Activated CD4-positive, alpha-beta T cell treated with anti-CD3 and anti-CD28 coated beads, Interleukin-2, amount 10 ng/mL, durations not matched to agents 24 days and 14 days (primary cell): ENCODE measurements at regions not wholly inside any gene's neighbourhood (a gene's known extent, or its start where the extent isn't known, plus 50 kb on each side); places are given as distances from the start of the nearest gene placed in this dataset.

Source experiments
- DNase-seq: peaks from one replicate; pipeline ENCODE4 v3.0.0; 2022
- H3K27ac Mint-ChIP-seq: one replicate; pipeline ENCODE4 v1.8.0; 2022; ENCODE audit warnings: mild to moderate bottlenecking, mixed read lengths
- H3K27me3 Mint-ChIP-seq: one replicate; pipeline ENCODE4 v1.8.0; 2022; ENCODE audit warnings: mixed read lengths
- H3K36me3 Mint-ChIP-seq: one replicate; pipeline ENCODE4 v1.8.0; 2022; ENCODE audit warnings: low read depth, mild to moderate bottlenecking, mixed read lengths
- H3K4me1 Mint-ChIP-seq: one replicate; pipeline ENCODE4 v1.8.0; 2021; ENCODE audit warnings: mixed read lengths
- H3K4me3 Mint-ChIP-seq: one replicate; pipeline ENCODE4 v1.8.0; 2022; ENCODE audit warnings: mild to moderate bottlenecking, moderate library complexity, mixed read lengths
- H3K9me3 Mint-ChIP-seq: one replicate; pipeline ENCODE4 v1.8.0; 2021; ENCODE audit warnings: mixed read lengths
- intact Hi-C: fragments of 100-400 bp; cut with micrococcal nuclease; formaldehyde crosslinking; loops from one replicate; pipeline ENCODE4 v1.15.1; 2023

- DNase-seq, result no peak
- H3K4me3 Mint-ChIP-seq, result no peak overlapping the region
- H3K4me1 Mint-ChIP-seq, result no peaks in the 10 kb centered on the region
- no peaks in the 10 kb centered on the region for H3K36me3 Mint-ChIP-seq
- H3K27me3 Mint-ChIP-seq, result no peaks in the 10 kb centered on the region
- H3K27ac Mint-ChIP-seq, result no peak overlapping the region
- H3K9me3 Mint-ChIP-seq, result no peaks in the 10 kb centered on the region
- intact Hi-C loops, result no loop called here
These were observed 437.5 kb downstream of the INSC start for GRCh38 chr11:15551901-15552851.

GRCh38 chr11:15555161-15555560, 440.4 kb downstream of the INSC start:
- intact Hi-C loops, result no loop called here
- Mint-ChIP-seq H3K27me3 (no peaks in the 10 kb centered on the region), H3K36me3 (no peaks in the 10 kb centered on the region), H3K9me3 (no peaks in the 10 kb centered on the region), H3K4me1 (no peaks in the 10 kb centered on the region), H3K4me3 (no peak overlapping the region), H3K27ac (no peak overlapping the region)
- no peak for DNase-seq

- H3K27me3 Mint-ChIP-seq, result no peaks in the 10 kb centered on the region
- intact Hi-C loops, result no loop called here
- no peak for DNase-seq
- H3K9me3 Mint-ChIP-seq, result no peaks in the 10 kb centered on the region
- no peak overlapping the region for H3K27ac Mint-ChIP-seq
- no peaks in the 10 kb centered on the region for H3K4me1 Mint-ChIP-seq
- H3K4me3 Mint-ChIP-seq, result no peak overlapping the region
- no peaks in the 10 kb centered on the region for H3K36me3 Mint-ChIP-seq
These were observed 442.9 kb downstream of the INSC start for GRCh38 chr11:15557457-15558230.

DNA sequence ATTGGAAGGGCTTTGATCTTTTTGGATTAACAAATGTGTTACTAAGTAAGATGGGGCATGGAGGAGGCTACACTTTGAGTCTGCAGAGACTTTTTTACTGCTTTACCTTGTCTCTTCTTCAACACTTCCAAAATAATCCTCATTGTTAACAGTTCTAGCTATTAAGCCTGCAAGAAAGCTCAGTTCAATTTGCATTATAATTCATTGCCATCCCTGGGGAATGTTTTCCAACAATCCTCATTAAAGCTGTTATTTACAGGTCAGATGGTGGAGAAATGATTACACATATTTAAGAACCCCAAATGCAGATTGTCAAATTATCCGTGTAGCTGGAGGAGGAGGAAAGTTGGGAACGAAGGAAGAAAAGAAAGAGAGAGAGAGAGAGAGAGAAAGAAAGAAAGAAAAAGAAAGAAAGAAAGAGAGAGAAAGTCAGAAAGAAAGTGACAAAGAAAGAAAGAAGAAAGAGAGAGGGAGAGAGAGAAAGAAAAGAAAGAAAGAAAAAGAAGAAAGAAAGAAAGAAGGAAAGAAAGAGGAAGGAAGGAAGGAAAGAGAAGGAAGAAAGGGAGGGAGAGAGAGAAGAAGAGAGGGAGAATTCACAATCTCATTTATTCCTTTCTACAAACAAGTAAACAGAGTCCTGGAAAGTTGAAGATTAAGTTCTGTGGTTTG, 443.9 kb downstream of the INSC start:
- H3K4me3 Mint-ChIP-seq, result no peak overlapping the region
- no peak for DNase-seq
- no peaks in the 10 kb centered on the region for H3K36me3 Mint-ChIP-seq
- H3K9me3 Mint-ChIP-seq, result no peaks in the 10 kb centered on the region
- no peak overlapping the region for H3K27ac Mint-ChIP-seq
- intact Hi-C loops, result no loop called here
- H3K27me3 Mint-ChIP-seq, result no peaks in the 10 kb centered on the region
- no peaks in the 10 kb centered on the region for H3K4me1 Mint-ChIP-seq

- no peak overlapping the region for H3K27ac Mint-ChIP-seq
- no peaks in the 10 kb centered on the region for H3K9me3 Mint-ChIP-seq
- no peaks in the 10 kb centered on the region for H3K4me1 Mint-ChIP-seq
- no peak for DNase-seq
- no peaks in the 10 kb centered on the region for H3K36me3 Mint-ChIP-seq
- no peak overlapping the region for H3K4me3 Mint-ChIP-seq
- no peaks in the 10 kb centered on the region for H3K27me3 Mint-ChIP-seq
- intact Hi-C loops, result no loop called here
These were observed 446.2 kb downstream of the INSC start for GRCh38 chr11:15560689-15561467.

DNA sequence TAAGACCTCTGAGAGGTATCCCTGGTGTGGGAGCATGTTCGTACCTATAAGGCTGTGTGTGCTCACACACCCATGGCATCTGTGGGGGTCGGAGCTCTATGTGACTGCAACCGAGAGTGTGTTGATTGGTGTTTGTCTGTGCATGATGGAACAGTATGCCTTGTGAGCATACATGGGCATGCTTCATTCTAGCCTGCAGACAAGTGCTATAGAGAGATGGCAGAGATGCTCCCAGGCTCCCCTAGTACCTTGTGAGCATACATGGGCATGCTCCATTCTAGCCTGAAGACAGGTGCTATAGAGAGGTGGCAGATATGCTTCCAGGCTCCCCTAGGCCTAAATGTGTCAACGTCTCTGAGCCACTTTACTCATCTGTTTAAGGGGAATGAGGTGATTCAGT, 447.5 kb downstream of the INSC start:
- DNase-seq, result no peak
- H3K36me3 Mint-ChIP-seq, result no peaks in the 10 kb centered on the region
- no peaks in the 10 kb centered on the region for H3K4me1 Mint-ChIP-seq
- H3K27ac Mint-ChIP-seq, result no peak overlapping the region
- H3K9me3 Mint-ChIP-seq, result no peaks in the 10 kb centered on the region
- no peak overlapping the region for H3K4me3 Mint-ChIP-seq
- intact Hi-C loops, result no loop called here
- no peaks in the 10 kb centered on the region for H3K27me3 Mint-ChIP-seq

DNA sequence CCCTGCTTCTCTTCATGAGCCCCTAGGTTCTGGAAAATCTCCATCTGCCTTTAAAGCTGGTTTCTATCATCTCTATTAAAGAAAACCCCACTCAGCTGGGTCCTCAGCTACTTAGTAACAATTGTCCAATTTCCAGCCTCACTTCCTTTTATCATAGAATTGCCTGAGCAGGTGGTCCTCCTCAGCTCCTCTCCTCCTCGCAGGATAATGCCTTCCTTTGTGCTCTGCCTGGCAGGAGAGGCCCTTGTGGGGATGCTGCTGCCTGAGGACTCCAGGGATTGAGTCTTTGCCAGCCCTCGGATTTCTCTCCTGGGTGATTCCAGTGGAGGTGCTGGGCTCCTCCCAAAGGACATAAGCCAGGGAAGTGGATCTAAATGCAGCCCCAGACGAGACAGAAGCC, 448.3 kb downstream of the INSC start:
- H3K36me3 Mint-ChIP-seq, result no peaks in the 10 kb centered on the region
- H3K27ac Mint-ChIP-seq, result no peak overlapping the region
- intact Hi-C loops, result no loop called here
- no peak overlapping the region for H3K4me3 Mint-ChIP-seq
- no peaks in the 10 kb centered on the region for H3K4me1 Mint-ChIP-seq
- H3K9me3 Mint-ChIP-seq, result no peaks in the 10 kb centered on the region
- DNase-seq, result no peak
- H3K27me3 Mint-ChIP-seq, result no peaks in the 10 kb centered on the region

DNA sequence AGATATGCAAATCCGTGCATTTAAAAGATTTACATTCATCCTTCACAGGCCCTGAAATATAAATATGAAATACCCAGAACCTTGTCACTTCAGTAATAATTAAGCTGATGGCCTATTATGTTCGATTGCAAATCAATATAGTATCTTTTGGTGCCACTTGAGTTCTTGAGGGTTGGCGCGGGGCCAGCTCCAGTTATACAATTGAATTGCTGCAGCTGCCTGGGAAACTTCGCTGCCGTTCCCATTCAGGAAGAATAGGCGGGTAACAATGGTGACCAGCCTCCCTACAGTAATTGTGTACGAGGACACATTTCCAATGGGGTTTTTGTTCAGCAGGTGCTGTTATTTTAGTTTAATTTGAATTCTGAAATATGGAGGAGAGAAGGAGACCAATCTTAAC, 451.2 kb downstream of the INSC start:
- no peaks in the 10 kb centered on the region for H3K27me3 Mint-ChIP-seq
- intact Hi-C loops, result no loop called here
- no peaks in the 10 kb centered on the region for H3K36me3 Mint-ChIP-seq
- H3K4me3 Mint-ChIP-seq, result no peak overlapping the region
- no peak overlapping the region for H3K27ac Mint-ChIP-seq
- DNase-seq, result no peak
- H3K9me3 Mint-ChIP-seq, result no peaks in the 10 kb centered on the region
- no peaks in the 10 kb centered on the region for H3K4me1 Mint-ChIP-seq

DNA sequence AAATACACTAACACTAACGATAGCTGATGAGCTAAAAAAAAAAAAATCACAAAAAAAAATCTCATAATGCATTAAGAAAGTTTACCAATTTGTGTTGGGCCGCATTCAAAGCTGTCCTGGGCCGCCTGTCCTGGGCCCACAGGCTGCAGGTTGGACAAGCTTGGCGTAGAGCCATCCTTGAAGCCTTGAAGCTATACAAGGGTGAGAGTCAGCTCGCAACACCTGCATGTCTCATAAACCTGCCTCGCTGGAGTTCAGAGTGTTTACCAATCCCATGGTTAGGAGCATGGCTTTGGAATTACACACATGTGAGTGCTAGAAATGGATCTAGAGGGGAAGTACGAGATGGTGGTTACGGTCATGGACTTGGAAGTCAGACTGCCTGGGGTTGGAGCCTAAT, 453.7 kb downstream of the INSC start:
- Mint-ChIP-seq H3K27me3 (no peaks in the 10 kb centered on the region), H3K9me3 (no peaks in the 10 kb centered on the region), H3K4me1 (no peaks in the 10 kb centered on the region), H3K27ac (no peak overlapping the region), H3K36me3 (no peaks in the 10 kb centered on the region), H3K4me3 (no peak overlapping the region)
- intact Hi-C loops, result no loop called here
- no peak for DNase-seq

GRCh38 chr11:15569305-15570025, 454.7 kb downstream of the INSC start:
- intact Hi-C loops, result no loop called here
- Mint-ChIP-seq H3K27ac (no peak overlapping the region), H3K9me3 (no peaks in the 10 kb centered on the region), H3K4me3 (no peak overlapping the region), H3K27me3 (no peaks in the 10 kb centered on the region), H3K4me1 (no peaks in the 10 kb centered on the region), H3K36me3 (no peaks in the 10 kb centered on the region)
- DNase-seq, result no peak

DNA sequence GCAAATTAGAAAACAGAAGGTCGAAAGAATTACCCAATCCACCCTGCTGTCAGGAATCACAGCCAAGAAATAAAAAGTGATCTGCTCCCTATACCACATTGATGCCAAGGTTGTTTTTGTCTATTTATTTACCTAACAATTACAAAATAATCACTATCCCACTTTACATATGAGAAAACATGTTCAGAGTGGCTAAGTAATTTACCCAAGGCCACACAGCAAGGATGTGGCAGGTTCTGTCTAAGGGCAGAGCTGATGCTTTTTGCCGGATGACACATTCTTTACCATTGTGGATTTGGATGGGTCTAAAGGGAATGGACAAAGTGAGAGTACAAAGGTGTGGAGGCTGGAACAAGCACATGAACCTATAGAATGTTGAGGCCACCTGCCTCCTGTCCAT, 460.7 kb downstream of the INSC start:
- intact Hi-C loops, result no loop called here
- DNase-seq, result no peak
- Mint-ChIP-seq H3K4me1 (no peaks in the 10 kb centered on the region), H3K27me3 (no peaks in the 10 kb centered on the region), H3K36me3 (no peaks in the 10 kb centered on the region), H3K9me3 (no peaks in the 10 kb centered on the region), H3K4me3 (no peak overlapping the region), H3K27ac (no peak overlapping the region)

DNA sequence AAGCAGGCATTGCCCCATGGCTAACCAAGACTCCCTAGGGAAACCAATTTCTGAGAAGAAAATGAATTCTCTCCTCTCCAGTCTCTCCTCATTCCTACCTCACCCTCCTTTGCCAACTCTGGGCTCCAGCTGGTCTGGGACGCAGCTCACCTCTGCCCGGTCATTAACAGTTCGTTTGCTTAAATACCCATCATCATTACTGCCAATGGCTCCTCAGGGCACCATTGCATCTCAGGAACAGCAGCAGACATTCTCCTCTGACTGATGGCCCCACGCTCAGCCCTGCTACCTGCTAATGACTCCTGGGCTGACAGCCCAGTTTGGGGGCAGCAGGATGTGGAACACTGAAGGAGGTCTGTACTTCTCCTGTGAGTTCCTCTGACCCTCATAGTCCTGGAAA, 462.0 kb downstream of the INSC start:
- H3K4me3 Mint-ChIP-seq, result no peak overlapping the region
- no peaks in the 10 kb centered on the region for H3K9me3 Mint-ChIP-seq
- no peaks in the 10 kb centered on the region for H3K36me3 Mint-ChIP-seq
- intact Hi-C loops, result no loop called here
- H3K27me3 Mint-ChIP-seq, result no peaks in the 10 kb centered on the region
- H3K27ac Mint-ChIP-seq, result no peak overlapping the region
- DNase-seq, result no peak
- no peaks in the 10 kb centered on the region for H3K4me1 Mint-ChIP-seq

DNA sequence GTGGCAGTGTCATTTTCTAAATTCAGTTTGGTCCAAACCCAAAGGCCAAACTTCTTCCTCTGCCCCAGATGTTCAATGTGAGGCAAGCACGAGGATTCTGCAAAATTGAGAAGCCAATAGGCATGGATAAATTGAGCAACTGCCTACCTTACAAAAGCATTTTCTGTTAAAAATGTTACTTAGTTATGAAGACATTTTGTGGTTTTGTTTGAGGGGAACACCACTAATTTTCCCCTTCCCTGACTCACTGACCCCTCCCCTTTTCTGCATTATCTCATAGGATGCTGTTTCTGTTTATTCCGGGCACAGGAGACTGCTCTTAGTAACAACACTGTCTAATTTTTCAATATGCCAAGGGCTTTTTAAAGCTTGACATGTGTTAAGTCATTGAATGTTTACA, 462.8 kb downstream of the INSC start:
- H3K9me3 Mint-ChIP-seq, result no peaks in the 10 kb centered on the region
- H3K36me3 Mint-ChIP-seq, result no peaks in the 10 kb centered on the region
- H3K4me1 Mint-ChIP-seq, result no peaks in the 10 kb centered on the region
- no peak overlapping the region for H3K27ac Mint-ChIP-seq
- intact Hi-C loops, result no loop called here
- DNase-seq, result no peak
- H3K27me3 Mint-ChIP-seq, result no peaks in the 10 kb centered on the region
- H3K4me3 Mint-ChIP-seq, result no peak overlapping the region
